Liver (tissue), 8 donors: ENCODE measurements at regions not wholly inside any gene's neighbourhood (a gene's known extent, or its start where the extent isn't known, plus 50 kb on each side); places are given as distances from the start of the nearest gene placed in this dataset.

Experiments used
- DNase-seq: peaks from one replicate; pipeline ENCODE4 v3.0.0-alpha.2; 2017; ENCODE audit warnings: low spot score
- H3K27ac ChIP-seq, 2 donors: one replicate each; pipeline ENCODE4 v1.7.0; 2013; ENCODE audit warnings: inconsistent platforms in 2 of 2, low read length in 2 of 2, control low read depth in 1 of 2, low read depth in 1 of 2, mild to moderate bottlenecking in 1 of 2
- H3K27me3 ChIP-seq, 4 donors: one replicate each; pipeline versions ENCODE4 v1.6.1 to v1.7.0; 2013; ENCODE audit warnings: low read length in 3 of 4, inconsistent platforms in 1 of 4, mild to moderate bottlenecking in 1 of 4, moderate library complexity in 1 of 4; ENCODE audit not compliant: control insufficient read depth in 4 of 4, insufficient read depth in 4 of 4
- H3K36me3 ChIP-seq, 4 donors: one replicate each; pipeline versions ENCODE4 v1.6.1 to v1.7.0; 2013; ENCODE audit warnings: low read length in 3 of 4, mild to moderate bottlenecking in 3 of 4, low read depth in 1 of 4, moderate library complexity in 1 of 4; ENCODE audit not compliant: control insufficient read depth in 4 of 4, insufficient read depth in 3 of 4
- H3K4me1 ChIP-seq, 4 donors: one replicate each; pipeline versions ENCODE4 v1.6.1 to v1.7.0; 2013; ENCODE audit warnings: low read length in 3 of 4, mild to moderate bottlenecking in 3 of 4, moderate library complexity in 1 of 4; ENCODE audit not compliant: control insufficient read depth in 4 of 4, insufficient read depth in 4 of 4
- H3K4me3 ChIP-seq, 3 donors: one replicate each; pipeline versions ENCODE4 v1.6.1 to v1.7.0; 2013; ENCODE audit warnings: low read length in 3 of 3, control low read depth in 1 of 3, low read depth in 1 of 3, mild to moderate bottlenecking in 1 of 3
- H3K9ac ChIP-seq, 2 donors: one replicate each; pipeline ENCODE4 v1.7.0; 2013; ENCODE audit warnings: low read length in 2 of 2, mild to moderate bottlenecking in 2 of 2, moderate library complexity in 2 of 2, control low read depth in 1 of 2, low read depth in 1 of 2
- H3K9me3 ChIP-seq, 4 donors: one replicate each; pipeline versions ENCODE4 v1.6.1 to v1.7.0; 2013; ENCODE audit warnings: low read length in 3 of 4; ENCODE audit not compliant: control insufficient read depth in 4 of 4
- CTCF ChIP-seq: fragments of 150-350 bp; IDR thresholded peaks from 2 replicates; pipeline ENCODE4 v1.5.1; 2017; ENCODE audit warnings: improper control_type of control experiment, low read depth, low read length; ENCODE audit not compliant: missing input control
- EGR1 ChIP-seq, 2 donors: IDR thresholded peaks; 2 replicates each; pipeline ENCODE4 v1.6.1; 2016 to 2018; ENCODE audit warnings: antibody characterized with exemption in 2 of 2, low read depth in 2 of 2
- FOXA1 ChIP-seq: IDR thresholded peaks from 2 replicates; pipeline ENCODE4 v1.6.1; 2016; ENCODE audit warnings: antibody characterized with exemption
- FOXA2 ChIP-seq: IDR thresholded peaks from 2 replicates; pipeline ENCODE4 v1.6.1; 2016; ENCODE audit warnings: antibody characterized with exemption
- GABPA ChIP-seq, 2 donors: IDR thresholded peaks in 1 of 2; conservative IDR thresholded peaks in 1 of 2; 2 replicates each; pipeline ENCODE4 v1.6.1; 2016; ENCODE audit warnings: antibody characterized with exemption in 2 of 2, mild to moderate bottlenecking in 1 of 2, moderate library complexity in 1 of 2
- HNF4A ChIP-seq, 2 donors: conservative IDR thresholded peaks; 2 replicates each; pipeline ENCODE4 v1.6.1; 2016; ENCODE audit warnings: antibody characterized with exemption in 2 of 2, mild to moderate bottlenecking in 2 of 2
- HNF4G ChIP-seq: IDR thresholded peaks from 2 replicates; pipeline ENCODE4 v1.6.1; 2016; ENCODE audit warnings: antibody characterized with exemption
- JUND ChIP-seq, 2 donors: IDR thresholded peaks; 2 replicates each; pipeline ENCODE4 v1.6.1; 2016; ENCODE audit warnings: antibody characterized with exemption in 2 of 2
- MAX ChIP-seq: IDR thresholded peaks from 2 replicates; pipeline ENCODE4 v1.6.1; 2016; ENCODE audit warnings: antibody characterized with exemption
- NR2F2 ChIP-seq: IDR thresholded peaks from 2 replicates; pipeline ENCODE4 v1.6.1; 2016; ENCODE audit warnings: antibody characterized with exemption
- RAD21 ChIP-seq, 2 donors: IDR thresholded peaks; 2 replicates each; pipeline ENCODE4 v1.6.1; 2016; ENCODE audit warnings: antibody characterized with exemption in 2 of 2, mild to moderate bottlenecking in 2 of 2
- RXRA ChIP-seq, 2 donors: IDR thresholded peaks; 2 replicates each; pipeline ENCODE4 v1.6.1; 2017 to 2018; ENCODE audit warnings: antibody characterized with exemption in 2 of 2, mild to moderate bottlenecking in 1 of 2
- TAF1 ChIP-seq: conservative IDR thresholded peaks from 2 replicates; pipeline ENCODE4 v1.6.1; 2016; ENCODE audit warnings: antibody characterized with exemption, mild to moderate bottlenecking
- YY1 ChIP-seq: IDR thresholded peaks from 2 replicates; pipeline ENCODE4 v1.6.1; 2016; ENCODE audit warnings: antibody characterized with exemption, mild to moderate bottlenecking
- WGBS: extraction: QIAGEN DNeasy Blood & Tissue Kit; methylation state at CpG from one replicate; pipeline ENCODE4 v1.1.7; 2013; 5-methylcytosine and 5-hydroxymethylcytosine counted together
- TF ChIP-seq, protein P1 (sequence below): IDR thresholded peaks from 2 replicates; pipeline ENCODE4 v1.6.1; 2016; ENCODE audit warnings: antibody characterized with exemption
- TF ChIP-seq, protein P2 (sequence below): IDR thresholded peaks from 2 replicates; pipeline ENCODE4 v1.6.1; 2016; ENCODE audit warnings: antibody characterized with exemption, mild to moderate bottlenecking
- TF ChIP-seq, protein P3 (sequence below): IDR thresholded peaks from 2 replicates; pipeline ENCODE4 v1.6.1; 2016; ENCODE audit warnings: antibody characterized with exemption
- donor health status: healthy.
- donor health status: healthy.
- donor health status: healthy.
- donor health status: healthy.
- donor health status: healthy.

DNA sequence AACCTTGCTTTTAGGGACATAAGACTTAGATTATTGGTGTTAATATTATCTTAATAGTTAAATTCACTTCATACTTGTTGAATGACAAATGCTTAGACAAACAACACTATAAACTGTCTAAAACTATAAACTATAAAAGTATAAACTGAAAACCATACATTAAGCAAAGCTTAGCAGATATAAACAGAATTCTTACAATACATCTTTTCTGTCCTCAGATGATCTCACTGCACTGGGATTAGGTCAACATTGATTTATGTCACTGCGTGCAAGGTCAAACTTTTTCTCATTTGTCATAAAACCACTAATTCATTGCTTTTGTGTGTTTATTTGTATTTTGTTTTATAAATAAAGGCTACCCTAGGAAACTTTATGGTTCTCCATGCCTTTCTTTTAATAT lies 1491.8 kb downstream of the NCAM2 start:
- TF ChIP-seq TAF1, result no peak
- no peak for TF ChIP-seq RXRA (IDR thresholded peaks at IDR 0.05)
- TF ChIP-seq FOXA1, result no peak
- TF ChIP-seq JUND (IDR thresholded peaks at IDR 0.05), result no peak
- TF ChIP-seq CTCF, result no peak
- no peak for TF ChIP-seq MAX
- no peak for TF ChIP-seq RAD21 (IDR thresholded peaks at IDR 0.05)
- TF ChIP-seq, protein P1, sequence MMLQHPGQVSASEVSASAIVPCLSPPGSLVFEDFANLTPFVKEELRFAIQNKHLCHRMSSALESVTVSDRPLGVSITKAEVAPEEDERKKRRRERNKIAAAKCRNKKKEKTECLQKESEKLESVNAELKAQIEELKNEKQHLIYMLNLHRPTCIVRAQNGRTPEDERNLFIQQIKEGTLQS, result no peak
- TF ChIP-seq, protein P2, sequence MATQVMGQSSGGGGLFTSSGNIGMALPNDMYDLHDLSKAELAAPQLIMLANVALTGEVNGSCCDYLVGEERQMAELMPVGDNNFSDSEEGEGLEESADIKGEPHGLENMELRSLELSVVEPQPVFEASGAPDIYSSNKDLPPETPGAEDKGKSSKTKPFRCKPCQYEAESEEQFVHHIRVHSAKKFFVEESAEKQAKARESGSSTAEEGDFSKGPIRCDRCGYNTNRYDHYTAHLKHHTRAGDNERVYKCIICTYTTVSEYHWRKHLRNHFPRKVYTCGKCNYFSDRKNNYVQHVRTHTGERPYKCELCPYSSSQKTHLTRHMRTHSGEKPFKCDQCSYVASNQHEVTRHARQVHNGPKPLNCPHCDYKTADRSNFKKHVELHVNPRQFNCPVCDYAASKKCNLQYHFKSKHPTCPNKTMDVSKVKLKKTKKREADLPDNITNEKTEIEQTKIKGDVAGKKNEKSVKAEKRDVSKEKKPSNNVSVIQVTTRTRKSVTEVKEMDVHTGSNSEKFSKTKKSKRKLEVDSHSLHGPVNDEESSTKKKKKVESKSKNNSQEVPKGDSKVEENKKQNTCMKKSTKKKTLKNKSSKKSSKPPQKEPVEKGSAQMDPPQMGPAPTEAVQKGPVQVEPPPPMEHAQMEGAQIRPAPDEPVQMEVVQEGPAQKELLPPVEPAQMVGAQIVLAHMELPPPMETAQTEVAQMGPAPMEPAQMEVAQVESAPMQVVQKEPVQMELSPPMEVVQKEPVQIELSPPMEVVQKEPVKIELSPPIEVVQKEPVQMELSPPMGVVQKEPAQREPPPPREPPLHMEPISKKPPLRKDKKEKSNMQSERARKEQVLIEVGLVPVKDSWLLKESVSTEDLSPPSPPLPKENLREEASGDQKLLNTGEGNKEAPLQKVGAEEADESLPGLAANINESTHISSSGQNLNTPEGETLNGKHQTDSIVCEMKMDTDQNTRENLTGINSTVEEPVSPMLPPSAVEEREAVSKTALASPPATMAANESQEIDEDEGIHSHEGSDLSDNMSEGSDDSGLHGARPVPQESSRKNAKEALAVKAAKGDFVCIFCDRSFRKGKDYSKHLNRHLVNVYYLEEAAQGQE, result no peak
- no peak for TF ChIP-seq HNF4A (conservative IDR thresholded peaks at IDR 0.05)
- TF ChIP-seq GABPA (IDR thresholded peaks at IDR 0.05 in 1 of 2, conservative IDR thresholded peaks at IDR 0.05 in 1 of 2), result no peak
- no peak for TF ChIP-seq FOXA2
- no peak for TF ChIP-seq HNF4G
- no peak for TF ChIP-seq NR2F2
- H3K4me3 ChIP-seq, result no peak overlapping the region
- H3K36me3 ChIP-seq, result no peaks in the 10 kb centered on the region
- no peaks in the 10 kb centered on the region for H3K9me3 ChIP-seq
- H3K4me1 ChIP-seq, result no peaks in the 10 kb centered on the region
- no peak overlapping the region for H3K27ac ChIP-seq
- no peaks in the 10 kb centered on the region for H3K27me3 ChIP-seq
- 51% methylated on average over 1 of the region's 1 CpG for WGBS
- no peak for DNase-seq
- H3K9ac ChIP-seq, result no peak overlapping the region

DNA sequence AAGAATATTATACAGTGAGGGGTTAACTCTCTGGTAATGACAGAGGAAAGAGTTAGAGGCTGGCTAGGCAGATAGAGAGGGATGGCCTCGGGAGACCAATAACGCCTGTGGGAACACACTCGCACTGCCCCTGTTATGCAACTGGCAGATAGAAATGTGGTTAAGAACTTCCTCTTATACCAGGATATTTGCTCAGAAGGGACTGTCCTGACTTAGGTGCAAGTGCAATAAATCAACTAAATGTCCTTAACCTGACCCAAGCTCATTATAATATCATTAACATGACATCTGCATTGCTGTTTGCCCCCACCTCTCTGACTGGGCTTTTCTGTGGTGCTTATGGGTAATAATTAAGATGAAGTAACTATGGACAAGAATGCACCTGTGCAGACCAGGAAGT lies 1518.0 kb downstream of the NCAM2 start:
- Histone ChIP-seq H3K36me3 (no peaks in the 10 kb centered on the region), H3K9me3 (no peaks in the 10 kb centered on the region), H3K4me1 (no peaks in the 10 kb centered on the region), H3K27me3 (peaks cover 0 to 3% (median 0%) of the 10 kb centered on the region in 4 donors), H3K27ac (no peak overlapping the region), H3K9ac (no peak overlapping the region), H3K4me3 (no peak overlapping the region)
- no peak for TF ChIP-seq FOXA1
- DNase-seq, result no peak
- 69% methylated on average over 3 of the region's 3 CpGs for WGBS

- H3K4me1 ChIP-seq, result no peaks in the 10 kb centered on the region
- no peaks in the 10 kb centered on the region for H3K36me3 ChIP-seq
- no peak overlapping the region for H3K4me3 ChIP-seq
- peaks cover 1 to 9% (median 3%) of the 10 kb centered on the region in 4 donors for H3K9me3 ChIP-seq
- H3K27ac ChIP-seq, result no peak overlapping the region
- H3K27me3 ChIP-seq, result no peaks in the 10 kb centered on the region
- 67% methylated on average over 1 of the region's 1 CpG for WGBS
- H3K9ac ChIP-seq, result no peak overlapping the region
- no peak for DNase-seq
- no peak for TF ChIP-seq CTCF
- no peak for TF ChIP-seq RAD21 (IDR thresholded peaks at IDR 0.05)
- no peak for TF ChIP-seq EGR1 (IDR thresholded peaks at IDR 0.05; ENCODE audit: low read depth in 2 of 2)
- TF ChIP-seq RXRA (IDR thresholded peaks at IDR 0.05), result no peak
- no peak for TF ChIP-seq NR2F2
- TF ChIP-seq YY1, result no peak
- no peak for TF ChIP-seq GABPA (IDR thresholded peaks at IDR 0.05 in 1 of 2, conservative IDR thresholded peaks at IDR 0.05 in 1 of 2)
- TF ChIP-seq, protein P3, sequence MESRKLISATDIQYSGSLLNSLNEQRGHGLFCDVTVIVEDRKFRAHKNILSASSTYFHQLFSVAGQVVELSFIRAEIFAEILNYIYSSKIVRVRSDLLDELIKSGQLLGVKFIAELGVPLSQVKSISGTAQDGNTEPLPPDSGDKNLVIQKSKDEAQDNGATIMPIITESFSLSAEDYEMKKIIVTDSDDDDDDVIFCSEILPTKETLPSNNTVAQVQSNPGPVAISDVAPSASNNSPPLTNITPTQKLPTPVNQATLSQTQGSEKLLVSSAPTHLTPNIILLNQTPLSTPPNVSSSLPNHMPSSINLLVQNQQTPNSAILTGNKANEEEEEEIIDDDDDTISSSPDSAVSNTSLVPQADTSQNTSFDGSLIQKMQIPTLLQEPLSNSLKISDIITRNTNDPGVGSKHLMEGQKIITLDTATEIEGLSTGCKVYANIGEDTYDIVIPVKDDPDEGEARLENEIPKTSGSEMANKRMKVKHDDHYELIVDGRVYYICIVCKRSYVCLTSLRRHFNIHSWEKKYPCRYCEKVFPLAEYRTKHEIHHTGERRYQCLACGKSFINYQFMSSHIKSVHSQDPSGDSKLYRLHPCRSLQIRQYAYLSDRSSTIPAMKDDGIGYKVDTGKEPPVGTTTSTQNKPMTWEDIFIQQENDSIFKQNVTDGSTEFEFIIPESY, result no peak
These were observed 1537.4 kb downstream of the NCAM2 start for GRCh38 chr21:22535630-22536029.
